Uterus (tissue), 2 donors: ENCODE measurements at regions not wholly inside any gene's neighbourhood (a gene's known extent, or its start where the extent isn't known, plus 50 kb on each side); places are given as distances from the start of the nearest gene placed in this dataset.

Experiments used
- POLR2A ChIP-seq, 2 donors: fragments of 450-650 bp; IDR thresholded peaks; one replicate each; pipeline ENCODE4 v1.6.1; 2016; ENCODE audit warnings: antibody characterized with exemption in 2 of 2, mild to moderate bottlenecking in 1 of 2, moderate library complexity in 1 of 2
- TF ChIP-seq, protein P1 (sequence below), 4 experiments: fragments of 200-600 bp in 2 of 4; fragments of 450-650 bp in 2 of 4; sonication (generic) in 2 of 4; IDR thresholded peaks; one replicate each; pipeline ENCODE4 v1.5.1; 2016 to 2019; ENCODE audit warnings: antibody characterized with exemption in 4 of 4, mild to moderate bottlenecking in 2 of 4, moderate library complexity in 1 of 4

DNA sequence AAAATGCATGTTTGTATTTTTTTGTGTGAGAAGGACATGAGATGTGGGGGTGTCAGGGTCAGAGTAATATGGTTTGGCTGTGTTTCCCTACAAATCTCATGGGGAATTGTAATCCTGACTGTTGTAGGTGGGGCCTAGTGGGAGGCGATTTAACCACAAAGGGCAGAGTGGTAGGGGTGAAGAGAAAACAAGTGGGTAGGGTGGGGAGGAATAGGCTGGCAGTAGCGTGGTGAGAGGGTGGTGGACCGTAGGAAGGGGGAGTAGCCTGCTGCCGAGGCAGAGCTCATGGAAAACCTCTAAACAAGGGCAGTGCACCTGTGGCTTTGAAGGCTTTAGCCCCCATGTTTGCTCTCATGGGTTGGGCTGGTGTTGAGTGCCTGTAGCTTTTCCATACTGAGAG is 152.8 kb upstream of the ZNF519 start:
- TF ChIP-seq, protein P1, sequence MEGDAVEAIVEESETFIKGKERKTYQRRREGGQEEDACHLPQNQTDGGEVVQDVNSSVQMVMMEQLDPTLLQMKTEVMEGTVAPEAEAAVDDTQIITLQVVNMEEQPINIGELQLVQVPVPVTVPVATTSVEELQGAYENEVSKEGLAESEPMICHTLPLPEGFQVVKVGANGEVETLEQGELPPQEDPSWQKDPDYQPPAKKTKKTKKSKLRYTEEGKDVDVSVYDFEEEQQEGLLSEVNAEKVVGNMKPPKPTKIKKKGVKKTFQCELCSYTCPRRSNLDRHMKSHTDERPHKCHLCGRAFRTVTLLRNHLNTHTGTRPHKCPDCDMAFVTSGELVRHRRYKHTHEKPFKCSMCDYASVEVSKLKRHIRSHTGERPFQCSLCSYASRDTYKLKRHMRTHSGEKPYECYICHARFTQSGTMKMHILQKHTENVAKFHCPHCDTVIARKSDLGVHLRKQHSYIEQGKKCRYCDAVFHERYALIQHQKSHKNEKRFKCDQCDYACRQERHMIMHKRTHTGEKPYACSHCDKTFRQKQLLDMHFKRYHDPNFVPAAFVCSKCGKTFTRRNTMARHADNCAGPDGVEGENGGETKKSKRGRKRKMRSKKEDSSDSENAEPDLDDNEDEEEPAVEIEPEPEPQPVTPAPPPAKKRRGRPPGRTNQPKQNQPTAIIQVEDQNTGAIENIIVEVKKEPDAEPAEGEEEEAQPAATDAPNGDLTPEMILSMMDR (IDR thresholded peaks at IDR 0.05) = no peak
- TF ChIP-seq POLR2A (IDR thresholded peaks at IDR 0.05) = no peak
